22Rv1 (cell line): ENCODE measurements at regions not wholly inside any gene's neighbourhood (a gene's known extent, or its start where the extent isn't known, plus 50 kb on each side); places are given as distances from the start of the nearest gene placed in this dataset.

Source experiments
- H3K27ac ChIP-seq: fragments of 450-650 bp; 2 replicates; pipeline ENCODE4 v1.5.1; 2017
- CTCF ChIP-seq: fragments of 450-650 bp; IDR thresholded peaks from 2 replicates; pipeline ENCODE4 v1.5.1; 2017; ENCODE audit warnings: mild to moderate bottlenecking
- ZFX ChIP-seq: fragments of 450-650 bp; IDR thresholded peaks from 2 replicates; pipeline ENCODE4 v1.6.1; 2017; ENCODE audit warnings: antibody characterized with exemption, borderline replicate concordance

DNA sequence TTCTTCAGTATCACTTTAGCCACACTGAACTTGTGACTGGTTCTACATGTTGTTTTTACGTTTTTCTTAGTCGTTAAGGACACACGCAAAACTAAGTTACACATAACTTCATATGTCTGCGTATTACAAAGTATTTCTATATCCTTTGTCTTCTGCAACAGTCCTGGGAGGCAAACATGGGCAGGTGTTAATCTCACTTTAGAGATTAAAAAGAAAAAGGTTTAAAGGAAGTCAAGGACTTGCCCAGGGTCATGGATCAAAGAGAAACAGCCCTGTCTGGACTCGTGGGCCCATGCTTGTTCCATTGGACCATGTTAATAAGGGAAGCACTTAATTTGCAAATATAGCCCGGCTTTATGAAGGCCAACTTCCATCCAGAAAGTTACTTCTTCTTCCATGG lies 98.6 kb upstream of the LPP start:
- no peak for TF ChIP-seq CTCF
- no peak for TF ChIP-seq ZFX
- no peak overlapping the region for H3K27ac ChIP-seq

DNA sequence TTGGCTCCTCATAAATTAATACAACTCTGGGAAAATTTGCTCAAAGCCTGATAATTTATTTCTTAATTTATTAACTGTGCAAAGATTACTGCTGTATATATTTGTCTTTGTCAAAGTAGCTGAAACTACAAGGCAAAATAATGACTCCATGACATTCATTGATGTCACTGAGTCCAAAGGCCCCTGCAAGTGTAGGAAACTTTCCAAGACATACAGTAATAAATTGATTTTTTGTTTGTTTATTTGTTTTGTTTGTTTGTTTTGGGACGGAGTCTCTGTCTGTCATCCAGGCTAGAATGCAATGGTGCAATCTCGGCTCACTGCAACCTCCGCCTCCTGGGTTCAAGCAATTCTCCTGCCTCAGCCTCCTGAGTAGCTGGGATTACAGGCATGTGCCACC lies 96.8 kb upstream of the LPP start:
- TF ChIP-seq ZFX (no peak), CTCF (no peak)

GRCh38 chr3:188058569-188059184 lies 95.3 kb upstream of the LPP start:
- no peak overlapping the region for H3K27ac ChIP-seq
- no peak for TF ChIP-seq ZFX
- no peak for TF ChIP-seq CTCF

More for the DNA sequence above, 96.8 kb upstream of the LPP start:
- H3K27ac ChIP-seq = peak overlapping the region; percentile 19; the same call in 1 of the 2 replicates

GRCh38 chr3:188059351-188059750 lies 94.6 kb upstream of the LPP start:
- H3K27ac ChIP-seq = no peak overlapping the region
- TF ChIP-seq ZFX (no peak), CTCF (no peak)

- TF ChIP-seq CTCF (no peak), ZFX (no peak)
- H3K27ac ChIP-seq = peak overlapping the region; percentile 12; the same call in 1 of the 2 replicates
Measured at GRCh38 chr3:188060264-188060835, 93.6 kb upstream of the LPP start.

GRCh38 chr3:188060840-188061544 lies 93.0 kb upstream of the LPP start:
- no peak for TF ChIP-seq CTCF
- no peak for TF ChIP-seq ZFX
- H3K27ac ChIP-seq = peak overlapping the region; percentile 12; the same call in 1 of the 2 replicates

GRCh38 chr3:188062216-188062615 lies 91.7 kb upstream of the LPP start:
- TF ChIP-seq CTCF (no peak), ZFX (no peak)
- no peak overlapping the region for H3K27ac ChIP-seq
